ENCODE measurements at regions not wholly inside any gene's neighbourhood (a gene's known extent, or its start where the extent isn't known, plus 50 kb on each side); places are given as distances from the start of the nearest gene placed in this dataset.

DNA sequence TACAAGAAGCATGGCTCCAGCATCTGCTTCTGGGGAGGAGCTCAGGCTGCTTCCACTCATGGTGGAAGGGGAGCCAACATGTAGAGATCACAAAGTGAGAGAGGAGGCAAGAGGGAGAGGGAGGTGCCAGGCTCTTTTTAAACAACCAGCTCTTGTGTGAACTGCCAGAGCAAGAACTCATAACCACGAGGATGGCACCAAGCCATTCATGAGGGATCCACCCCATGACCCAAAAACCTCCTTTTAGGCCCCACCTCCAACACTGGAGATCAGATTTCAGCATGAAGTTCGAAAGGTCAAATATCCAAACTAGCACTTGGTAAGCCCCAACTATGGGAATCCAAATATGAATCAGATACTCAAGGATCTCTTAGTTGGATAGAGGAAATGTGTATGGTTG is 131.2 kb downstream of the RXFP2 start:
- no peak for TF ChIP-seq EZH2 (IDR thresholded peaks at IDR 0.05; ENCODE audit: borderline replicate concordance, low read depth, low read length, severe bottlenecking)
- TF ChIP-seq, protein P1, sequence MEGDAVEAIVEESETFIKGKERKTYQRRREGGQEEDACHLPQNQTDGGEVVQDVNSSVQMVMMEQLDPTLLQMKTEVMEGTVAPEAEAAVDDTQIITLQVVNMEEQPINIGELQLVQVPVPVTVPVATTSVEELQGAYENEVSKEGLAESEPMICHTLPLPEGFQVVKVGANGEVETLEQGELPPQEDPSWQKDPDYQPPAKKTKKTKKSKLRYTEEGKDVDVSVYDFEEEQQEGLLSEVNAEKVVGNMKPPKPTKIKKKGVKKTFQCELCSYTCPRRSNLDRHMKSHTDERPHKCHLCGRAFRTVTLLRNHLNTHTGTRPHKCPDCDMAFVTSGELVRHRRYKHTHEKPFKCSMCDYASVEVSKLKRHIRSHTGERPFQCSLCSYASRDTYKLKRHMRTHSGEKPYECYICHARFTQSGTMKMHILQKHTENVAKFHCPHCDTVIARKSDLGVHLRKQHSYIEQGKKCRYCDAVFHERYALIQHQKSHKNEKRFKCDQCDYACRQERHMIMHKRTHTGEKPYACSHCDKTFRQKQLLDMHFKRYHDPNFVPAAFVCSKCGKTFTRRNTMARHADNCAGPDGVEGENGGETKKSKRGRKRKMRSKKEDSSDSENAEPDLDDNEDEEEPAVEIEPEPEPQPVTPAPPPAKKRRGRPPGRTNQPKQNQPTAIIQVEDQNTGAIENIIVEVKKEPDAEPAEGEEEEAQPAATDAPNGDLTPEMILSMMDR (IDR thresholded peaks at IDR 0.05; ENCODE audit: borderline replicate concordance, extremely low read depth, low read length, poor library complexity, severe bottlenecking) = no peak

Measured in DND-41 (cell line).